ENCODE measurements at regions not wholly inside any gene's neighbourhood (a gene's known extent, or its start where the extent isn't known, plus 50 kb on each side); places are given as distances from the start of the nearest gene placed in this dataset.

DNA sequence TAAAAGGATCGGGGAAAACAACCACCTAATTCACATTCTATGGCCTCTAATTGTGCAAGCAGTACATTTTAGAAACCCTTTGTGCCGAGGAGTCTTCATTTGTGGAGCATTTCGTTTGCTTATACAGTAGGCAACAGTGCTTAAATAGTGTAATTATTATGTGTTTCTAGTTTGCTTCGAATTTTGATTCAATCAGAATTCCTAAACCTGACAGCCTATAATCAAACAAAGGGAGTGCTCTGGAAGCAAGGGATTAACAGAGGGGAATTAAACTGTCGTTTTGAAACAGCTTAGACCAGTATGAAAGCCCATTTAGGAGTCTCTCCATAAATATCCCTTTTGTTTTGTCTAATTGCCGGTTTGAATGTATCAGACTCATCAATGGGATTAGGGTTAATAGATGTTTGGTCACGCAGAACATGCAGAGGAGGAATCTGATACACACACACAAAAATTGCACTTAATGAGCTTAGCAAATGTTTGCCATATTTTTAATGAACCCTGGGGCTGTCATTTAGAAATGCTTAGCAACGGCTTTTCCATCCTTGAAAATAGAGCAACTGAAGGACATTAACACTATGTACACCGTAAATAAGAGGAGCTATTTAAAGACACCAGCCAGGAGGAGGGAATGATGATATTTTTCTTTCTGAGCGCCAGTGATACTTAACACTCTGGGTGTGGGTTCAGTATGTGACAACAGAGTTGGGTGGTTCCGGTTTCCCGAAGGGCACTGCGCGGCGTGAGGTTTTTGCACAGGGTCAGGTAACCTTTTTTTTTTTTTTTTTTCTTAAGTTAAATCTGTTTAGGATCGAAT lies 404.7 kb downstream of the TLE4 start:
- H3K4me3 ChIP-seq, result no peak overlapping the region
- H3K9me3 ChIP-seq, result no peaks in the 10 kb centered on the region
- H3K27ac ChIP-seq, result no peak overlapping the region
- no peak overlapping the region for H3K9ac ChIP-seq
- no peaks in the 10 kb centered on the region for H4K20me1 ChIP-seq
- H3K36me3 ChIP-seq, result no peaks in the 10 kb centered on the region
- H3K4me1 ChIP-seq, result no peaks in the 10 kb centered on the region
- H3K4me2 ChIP-seq, result no peak overlapping the region
- TF ChIP-seq Cebpa-rat (IDR thresholded peaks at IDR 0.05), result no peak
- H3K27me3 ChIP-seq, result no peaks in the 10 kb centered on the region

DNA sequence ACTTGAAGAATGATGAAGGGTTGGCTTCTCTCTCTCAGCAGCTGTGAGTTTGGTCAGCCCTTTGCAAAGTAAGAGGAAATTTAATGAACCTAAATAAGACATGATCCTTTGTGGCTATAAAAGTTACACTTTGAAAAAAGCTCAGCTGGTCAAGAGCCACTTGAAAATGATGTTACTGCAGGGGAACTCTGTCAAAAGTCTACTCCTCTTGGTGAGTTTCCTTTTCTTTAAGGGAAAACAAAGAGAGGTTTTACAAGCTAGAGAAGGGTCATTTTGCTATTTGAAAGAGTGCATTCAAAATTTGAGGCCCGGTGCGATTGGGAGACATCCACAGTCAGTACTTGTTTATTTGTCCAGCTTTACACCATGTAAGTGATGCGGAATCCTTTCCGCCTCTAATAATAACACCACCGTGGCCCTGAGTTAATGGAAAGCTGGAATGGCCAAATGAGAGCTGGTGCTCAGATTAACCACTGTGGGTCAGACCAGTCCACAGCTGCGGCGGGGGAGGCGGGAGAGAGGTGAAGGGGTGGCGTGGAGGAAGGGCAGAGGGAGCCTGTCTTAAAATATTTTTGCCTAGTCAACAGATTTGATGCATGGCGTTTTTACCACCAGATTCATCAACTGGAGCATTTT lies 404.0 kb downstream of the TLE4 start:
- H3K36me3 ChIP-seq, result no peaks in the 10 kb centered on the region
- no peaks in the 10 kb centered on the region for H3K4me1 ChIP-seq
- no peak overlapping the region for H3K4me3 ChIP-seq
- no peak overlapping the region for H3K9ac ChIP-seq
- H4K20me1 ChIP-seq, result no peaks in the 10 kb centered on the region
- TF ChIP-seq Cebpa-rat (IDR thresholded peaks at IDR 0.05), result no peak
- no peaks in the 10 kb centered on the region for H3K9me3 ChIP-seq
- H3K27me3 ChIP-seq, result no peaks in the 10 kb centered on the region
- no peak overlapping the region for H3K4me2 ChIP-seq
- H3K27ac ChIP-seq, result no peak overlapping the region

DNA sequence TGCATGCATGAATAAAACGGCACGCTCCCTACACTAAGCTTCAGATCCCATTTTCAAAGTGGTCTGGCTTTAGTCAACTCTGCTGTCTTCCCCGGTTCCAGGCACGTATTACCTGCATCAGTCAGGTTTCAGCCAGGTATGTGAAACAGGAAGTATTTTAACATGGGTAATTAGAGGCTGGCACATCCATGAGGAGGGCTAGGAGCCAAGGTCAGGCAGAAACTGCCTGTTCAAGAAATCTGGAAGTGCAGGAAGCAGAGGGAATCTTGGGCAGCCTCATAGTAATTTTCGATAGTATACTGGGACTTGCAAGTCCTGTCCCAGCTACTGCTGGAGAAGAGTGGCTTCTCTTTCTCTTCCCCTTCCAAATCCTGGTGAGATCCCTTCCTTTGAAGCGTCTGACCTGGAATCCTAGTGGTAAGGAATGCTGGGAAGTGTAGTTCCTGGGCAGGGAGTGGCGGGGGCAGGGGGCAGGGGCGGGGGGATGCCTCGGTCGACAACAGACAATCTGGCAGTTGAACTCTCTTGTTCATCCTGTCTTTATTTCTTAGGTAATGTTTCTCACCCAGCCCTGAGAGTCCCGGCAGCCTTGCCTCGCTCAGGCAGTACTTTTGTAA lies 403.1 kb downstream of the TLE4 start:
- no peak overlapping the region for H3K27ac ChIP-seq
- no peak overlapping the region for H3K4me3 ChIP-seq
- no peaks in the 10 kb centered on the region for H4K20me1 ChIP-seq
- H3K9me3 ChIP-seq, result no peaks in the 10 kb centered on the region
- no peak for TF ChIP-seq Cebpa-rat (IDR thresholded peaks at IDR 0.05)
- H3K36me3 ChIP-seq, result no peaks in the 10 kb centered on the region
- H3K9ac ChIP-seq, result no peak overlapping the region
- H3K27me3 ChIP-seq, result no peaks in the 10 kb centered on the region
- no peak overlapping the region for H3K4me2 ChIP-seq
- no peaks in the 10 kb centered on the region for H3K4me1 ChIP-seq

DNA sequence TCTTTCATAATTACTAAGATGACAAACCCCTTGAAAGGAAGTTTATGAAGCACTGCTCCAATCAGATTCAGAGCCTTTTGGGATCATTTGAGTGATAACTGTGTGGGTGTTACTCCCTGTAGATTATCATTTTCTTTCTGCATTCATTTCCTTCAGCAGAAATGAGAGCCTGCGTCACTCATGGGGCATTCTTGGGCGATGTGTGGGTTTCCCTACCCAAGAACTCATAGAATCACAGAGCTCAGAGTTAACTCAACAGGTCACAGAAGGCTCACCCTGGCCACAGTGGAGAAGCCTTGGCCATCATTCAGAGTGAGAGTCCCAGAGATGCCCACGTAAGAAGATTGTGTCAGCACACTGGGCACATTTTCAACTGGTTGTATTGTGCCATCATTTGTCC lies 401.9 kb downstream of the TLE4 start:
- Histone ChIP-seq H3K9me3 (no peaks in the 10 kb centered on the region), H3K4me3 (no peak overlapping the region), H3K36me3 (no peaks in the 10 kb centered on the region), H3K27me3 (no peaks in the 10 kb centered on the region), H4K20me1 (no peaks in the 10 kb centered on the region), H3K4me1 (no peaks in the 10 kb centered on the region), H3K4me2 (no peak overlapping the region), H3K27ac (no peak overlapping the region), H3K9ac (no peak overlapping the region)
- TF ChIP-seq Cebpa-rat (IDR thresholded peaks at IDR 0.05), result no peak

GRCh38 chr9:79970146-79970425 lies 398.3 kb downstream of the TLE4 start:
- Histone ChIP-seq H3K36me3 (no peaks in the 10 kb centered on the region), H3K27me3 (no peaks in the 10 kb centered on the region), H3K4me1 (no peaks in the 10 kb centered on the region), H3K9ac (no peak overlapping the region), H3K27ac (no peak overlapping the region), H3K4me2 (no peak overlapping the region), H4K20me1 (no peaks in the 10 kb centered on the region), H3K4me3 (no peak overlapping the region), H3K9me3 (no peaks in the 10 kb centered on the region)
- TF ChIP-seq Cebpa-rat (IDR thresholded peaks at IDR 0.05), result no peak

- Histone ChIP-seq H3K9ac (no peak overlapping the region), H3K36me3 (no peaks in the 10 kb centered on the region), H3K9me3 (no peaks in the 10 kb centered on the region), H3K27me3 (no peaks in the 10 kb centered on the region), H3K4me2 (no peak overlapping the region), H3K4me3 (no peak overlapping the region), H3K4me1 (no peaks in the 10 kb centered on the region), H3K27ac (no peak overlapping the region), H4K20me1 (no peaks in the 10 kb centered on the region)
- no peak for TF ChIP-seq Cebpa-rat (IDR thresholded peaks at IDR 0.05)
These were observed 397.8 kb downstream of the TLE4 start for GRCh38 chr9:79969393-79970145.

DNA sequence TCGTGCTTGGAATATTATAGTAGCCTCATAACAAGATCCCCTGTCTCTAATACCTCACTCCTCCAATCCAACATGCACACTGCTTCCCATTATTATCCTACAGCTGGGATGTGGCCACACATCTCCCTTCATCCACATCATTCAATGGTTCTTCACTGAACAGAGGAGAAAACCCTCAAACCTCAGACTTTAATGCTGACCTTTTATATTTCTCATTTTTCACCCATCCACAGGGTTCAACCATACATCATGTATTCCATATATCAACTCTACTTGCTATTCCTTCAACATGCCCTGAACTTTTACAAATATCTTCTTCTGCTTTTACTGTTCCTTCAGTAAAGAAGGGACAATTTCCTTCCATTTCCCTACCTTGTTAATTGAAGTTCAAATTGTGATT lies 396.8 kb downstream of the TLE4 start:
- Histone ChIP-seq H3K27me3 (no peaks in the 10 kb centered on the region), H3K36me3 (no peaks in the 10 kb centered on the region), H3K9me3 (no peaks in the 10 kb centered on the region), H4K20me1 (no peaks in the 10 kb centered on the region), H3K9ac (no peak overlapping the region), H3K4me1 (no peaks in the 10 kb centered on the region), H3K4me3 (no peak overlapping the region), H3K4me2 (no peak overlapping the region), H3K27ac (no peak overlapping the region)
- no peak for TF ChIP-seq Cebpa-rat (IDR thresholded peaks at IDR 0.05)

DNA sequence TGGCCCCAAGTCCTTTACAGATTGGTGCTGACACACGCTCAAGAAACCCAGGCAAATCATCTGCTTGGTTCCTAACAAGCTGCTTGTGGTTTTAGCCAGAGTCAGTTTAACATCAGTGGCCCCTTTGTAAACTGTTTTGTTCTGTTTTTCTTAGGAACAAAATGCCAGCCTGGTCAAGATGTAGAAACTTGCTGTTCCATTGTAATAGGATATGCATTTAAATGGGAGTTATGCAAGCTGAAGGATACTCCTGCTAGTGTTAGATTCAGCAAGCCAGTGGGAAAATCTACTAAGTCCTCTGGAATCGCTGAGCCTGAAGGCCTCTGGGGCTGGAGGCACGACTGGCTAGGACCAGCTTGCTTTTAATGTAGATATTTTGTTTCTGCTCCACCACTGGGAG lies 391.1 kb downstream of the TLE4 start:
- TF ChIP-seq Cebpa-rat (IDR thresholded peaks at IDR 0.05), result no peak
- Histone ChIP-seq H3K36me3 (no peaks in the 10 kb centered on the region), H3K9me3 (no peaks in the 10 kb centered on the region), H4K20me1 (no peaks in the 10 kb centered on the region), H3K27me3 (no peaks in the 10 kb centered on the region), H3K27ac (no peak overlapping the region), H3K9ac (no peak overlapping the region), H3K4me1 (no peaks in the 10 kb centered on the region), H3K4me3 (no peak overlapping the region), H3K4me2 (no peak overlapping the region)

DNA sequence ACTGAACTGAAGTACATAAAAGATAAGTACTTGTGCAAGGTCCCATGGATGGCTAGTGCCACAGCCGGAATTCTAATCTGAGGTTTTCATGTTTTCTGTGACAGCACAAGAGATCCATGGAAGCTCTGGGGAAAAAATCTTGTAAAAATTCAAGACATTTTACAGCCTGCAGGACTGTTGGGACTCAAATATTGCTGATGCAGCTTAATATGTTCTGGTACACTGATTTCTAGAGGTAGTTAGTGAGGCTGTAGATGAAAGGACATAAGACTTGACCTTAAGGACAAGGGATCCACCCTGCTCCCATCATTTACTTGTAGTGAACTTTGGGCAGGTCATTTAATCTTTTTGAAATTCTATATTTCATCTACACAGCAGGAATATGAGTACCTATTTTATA lies 390.4 kb downstream of the TLE4 start:
- Histone ChIP-seq H3K27me3 (no peaks in the 10 kb centered on the region), H3K9ac (no peak overlapping the region), H3K4me2 (no peak overlapping the region), H3K4me3 (no peak overlapping the region), H3K4me1 (no peaks in the 10 kb centered on the region), H3K9me3 (no peaks in the 10 kb centered on the region), H4K20me1 (no peaks in the 10 kb centered on the region), H3K36me3 (no peaks in the 10 kb centered on the region), H3K27ac (no peak overlapping the region)
- TF ChIP-seq Cebpa-rat (IDR thresholded peaks at IDR 0.05), result no peak

- Histone ChIP-seq H3K27ac (no peak overlapping the region), H3K4me1 (no peaks in the 10 kb centered on the region), H3K9me3 (peaks cover 17% of the 10 kb centered on the region), H3K36me3 (no peaks in the 10 kb centered on the region), H3K4me2 (no peak overlapping the region), H3K27me3 (no peaks in the 10 kb centered on the region), H4K20me1 (no peaks in the 10 kb centered on the region), H3K9ac (no peak overlapping the region), H3K4me3 (no peak overlapping the region)
- TF ChIP-seq Cebpa-rat (IDR thresholded peaks at IDR 0.05), result no peak
These were observed 383.5 kb downstream of the TLE4 start for GRCh38 chr9:79955300-79955699.

Data from BLaER1 (cell line).